GM13977 (cell line): ENCODE measurements at regions not wholly inside any gene's neighbourhood (a gene's known extent, or its start where the extent isn't known, plus 50 kb on each side); places are given as distances from the start of the nearest gene placed in this dataset.
"Not testable (repeated sequence)": the region's sequence is repeated elsewhere in the genome, so short reads cannot be mapped to it uniquely, and the experiment has no call there.

Experiments
- DNase-seq: peaks from one replicate; pipeline ENCODE4 v3.0.0; 2012; ENCODE audit warnings: low spot score
- CTCF ChIP-seq: IDR thresholded peaks from 2 replicates; pipeline ENCODE4 v1.5.1; 2012; ENCODE audit warnings: mild to moderate bottlenecking, control low read depth; ENCODE audit not compliant: insufficient read depth; ENCODE audit errors: extremely low read depth, missing control alignments
- in situ Hi-C: fragments of 300-500 bp; cut with MboI; formaldehyde crosslinking; loops from one replicate; pipeline ENCODE4 v1.12.0; 2022; ENCODE audit warnings: low sequenced_read_pairs, low pct_unique_long_range_greater_than_20kb, mixed read lengths, inconsistent platforms; ENCODE audit not compliant: unreplicated experiment

GRCh38 chr7:46754140-46754720 is 827.7 kb downstream of the TNS3 start:
- no peak for DNase-seq
- no peak for TF ChIP-seq CTCF
- in situ Hi-C loops, result no loop called here

GRCh38 chr7:46753662-46754061 is 828.2 kb downstream of the TNS3 start:
- no peak for DNase-seq
- no peak for TF ChIP-seq CTCF
- in situ Hi-C loops, result no loop called here

GRCh38 chr7:46752881-46753366 is 829.0 kb downstream of the TNS3 start:
- in situ Hi-C loops, result no loop called here
- no peak for TF ChIP-seq CTCF
- DNase-seq, result no peak

- not testable (repeated sequence) for DNase-seq
Observed at GRCh38 chr7:46751927-46752723, 829.8 kb downstream of the TNS3 start.

GRCh38 chr7:46751471-46751870 is 830.4 kb upstream of the IGFBP3 start:
- DNase-seq, result no peak
- TF ChIP-seq CTCF, result no peak
- in situ Hi-C loops, result no loop called here

More at GRCh38 chr7:46751927-46752723, 829.8 kb downstream of the TNS3 start:
- in situ Hi-C loops, result not testable (repeated sequence)

GRCh38 chr7:46750321-46750865 is 829.3 kb upstream of the IGFBP3 start:
- in situ Hi-C loops, result no loop called here
- no peak for TF ChIP-seq CTCF
- no peak for DNase-seq
